Esophagus muscularis mucosa (tissue), 4 donors: ENCODE measurements at regions not wholly inside any gene's neighbourhood (a gene's known extent, or its start where the extent isn't known, plus 50 kb on each side); places are given as distances from the start of the nearest gene placed in this dataset.

Experiments used
- DNase-seq: peaks from one replicate; pipeline ENCODE4 v3.0.0-alpha.2; 2017; ENCODE audit errors: extremely low spot score
- H3K27ac ChIP-seq, 4 donors: fragments of 200-600 bp; sonication (generic); replicated peaks in 1 of 4; 1 replicate in 3 of 4; 2 replicates in 1 of 4; pipeline ENCODE4 v1.5.1; 2016 to 2019; ENCODE audit warnings: mild to moderate bottlenecking in 1 of 4
- H3K27me3 ChIP-seq, 4 donors: fragments of 200-600 bp; sonication (generic); one replicate each; pipeline versions ENCODE4 v1.5.1 to v1.6.0; 2016 to 2019
- H3K36me3 ChIP-seq, 4 donors: fragments of 200-600 bp; sonication (generic); one replicate each; pipeline ENCODE4 v1.5.1; 2016 to 2019
- H3K4me1 ChIP-seq, 4 donors: fragments of 200-600 bp; sonication (generic); one replicate each; pipeline ENCODE4 v1.5.1; 2016 to 2019
- H3K4me3 ChIP-seq, 4 donors: fragments of 200-600 bp; sonication (generic); 1 replicate in 2 of 4; 2 replicates in 2 of 4; pipeline ENCODE4 v1.5.1; 2016 to 2019; ENCODE audit warnings: mild to moderate bottlenecking in 4 of 4, moderate library complexity in 1 of 4
- H3K9me3 ChIP-seq, 4 donors: fragments of 200-600 bp; sonication (generic); 1 replicate in 3 of 4; 2 replicates in 1 of 4; pipeline ENCODE4 v1.5.1; 2016 to 2019
- CTCF ChIP-seq, 3 experiments: fragments of 200-600 bp in 2 of 3; fragments of 450-650 bp in 1 of 3; sonication (generic) in 2 of 3; IDR thresholded peaks; one replicate each; pipeline ENCODE4 v1.5.1; 2017 to 2019; ENCODE audit warnings: antibody characterized with exemption in 3 of 3, mild to moderate bottlenecking in 2 of 3, moderate library complexity in 1 of 3
- EP300 ChIP-seq: sonication (generic); formaldehyde crosslinking; IDR thresholded peaks from one replicate; pipeline ENCODE4 v1.6.1; 2017; ENCODE audit warnings: antibody characterized with exemption
- POLR2A ChIP-seq: fragments of 450-650 bp; IDR thresholded peaks from one replicate; pipeline ENCODE4 v1.6.1; 2017; ENCODE audit warnings: antibody characterized with exemption, moderate library complexity, mild to moderate bottlenecking, low read depth
- POLR2AphosphoS5 ChIP-seq, 2 donors: sonication (generic); formaldehyde crosslinking; IDR thresholded peaks; one replicate each; pipeline ENCODE4 v1.6.1; 2017; ENCODE audit warnings: antibody characterized with exemption in 2 of 2
- WGBS: methylation state at CpG from one replicate; pipeline ENCODE4 v1.1.5; 2018; 5-methylcytosine and 5-hydroxymethylcytosine counted together
- intact Hi-C: fragments of 100-400 bp; cut with DNase I; formaldehyde crosslinking; loops from one replicate; pipeline ENCODE4 v1.15.1; 2023

GRCh38 chr15:47293466-47294162 lies 423.7 kb upstream of the SEMA6D start:
- no peaks in the 10 kb centered on the region for H3K27me3 ChIP-seq
- no peak overlapping the region for H3K4me3 ChIP-seq
- H3K4me1 ChIP-seq: peaks cover 3 to 40% (median 23%) of the 10 kb centered on the region in 4 donors
- H3K27ac ChIP-seq: peak overlapping the region in 2 of 4 donors; percentile 45 to 61
- H3K36me3 ChIP-seq: no peaks in the 10 kb centered on the region
- H3K9me3 ChIP-seq: no peaks in the 10 kb centered on the region
- no peak for TF ChIP-seq CTCF (IDR thresholded peaks at IDR 0.05)
- peak; percentile 29 to 37 for TF ChIP-seq POLR2AphosphoS5 (IDR thresholded peaks at IDR 0.05)
- no peak for TF ChIP-seq EP300
- WGBS: 25% methylated on average over 6 of the region's 6 CpGs
- intact Hi-C loops: no loop called here
- DNase-seq: no peak

- no peak for DNase-seq
- WGBS: 68% methylated on average over 3 of the region's 3 CpGs
- no peaks in the 10 kb centered on the region for H3K27me3 ChIP-seq
- peaks cover 3 to 40% (median 23%) of the 10 kb centered on the region in 4 donors for H3K4me1 ChIP-seq
- H3K27ac ChIP-seq: no peak overlapping the region
- H3K9me3 ChIP-seq: no peaks in the 10 kb centered on the region
- no peak for TF ChIP-seq POLR2A
- no peak for TF ChIP-seq CTCF (IDR thresholded peaks at IDR 0.05)
- TF ChIP-seq EP300: no peak
- no peak for TF ChIP-seq POLR2AphosphoS5 (IDR thresholded peaks at IDR 0.05)
- no peak overlapping the region for H3K4me3 ChIP-seq
- intact Hi-C loops: no loop called here
- no peaks in the 10 kb centered on the region for H3K36me3 ChIP-seq
Measured at GRCh38 chr15:47294765-47295259, 422.5 kb upstream of the SEMA6D start.

- WGBS: 84% methylated on average over 4 of the region's 4 CpGs
- DNase-seq: no peak
- intact Hi-C loops: no loop called here
Measured at GRCh38 chr15:47296881-47297280, 420.4 kb upstream of the SEMA6D start.

GRCh38 chr15:47299846-47300434 lies 417.4 kb upstream of the SEMA6D start:
- WGBS: 80% methylated on average over 5 of the region's 5 CpGs
- intact Hi-C loops: no loop called here
- TF ChIP-seq POLR2AphosphoS5 (IDR thresholded peaks at IDR 0.05) (no peak), EP300 (no peak), POLR2A (no peak)
- H3K4me3 ChIP-seq: no peak overlapping the region
- no peak overlapping the region for H3K27ac ChIP-seq
- no peaks in the 10 kb centered on the region for H3K27me3 ChIP-seq
- H3K4me1 ChIP-seq: peaks cover 0 to 13% (median 5%) of the 10 kb centered on the region in 4 donors
- no peaks in the 10 kb centered on the region for H3K36me3 ChIP-seq
- no peaks in the 10 kb centered on the region for H3K9me3 ChIP-seq
- DNase-seq: no peak

More at GRCh38 chr15:47296881-47297280, 420.4 kb upstream of the SEMA6D start:
- peaks cover 3 to 40% (median 23%) of the 10 kb centered on the region in 4 donors for H3K4me1 ChIP-seq
- H3K36me3 ChIP-seq: no peaks in the 10 kb centered on the region
- no peak for TF ChIP-seq CTCF (IDR thresholded peaks at IDR 0.05)
- no peak for TF ChIP-seq EP300
- no peak for TF ChIP-seq POLR2A
- TF ChIP-seq POLR2AphosphoS5 (IDR thresholded peaks at IDR 0.05): no peak
- no peak overlapping the region for H3K27ac ChIP-seq
- H3K9me3 ChIP-seq: no peaks in the 10 kb centered on the region
- no peaks in the 10 kb centered on the region for H3K27me3 ChIP-seq
- no peak overlapping the region for H3K4me3 ChIP-seq

GRCh38 chr15:47300596-47300995 lies 416.7 kb upstream of the SEMA6D start:
- no peak overlapping the region for H3K27ac ChIP-seq
- H3K27me3 ChIP-seq: no peaks in the 10 kb centered on the region
- H3K36me3 ChIP-seq: no peaks in the 10 kb centered on the region
- intact Hi-C loops: no loop called here
- peaks cover 0 to 7% (median 2%) of the 10 kb centered on the region in 4 donors for H3K4me1 ChIP-seq
- TF ChIP-seq EP300 (no peak), CTCF (IDR thresholded peaks at IDR 0.05) (no peak), POLR2AphosphoS5 (IDR thresholded peaks at IDR 0.05) (no peak), POLR2A (no peak)
- H3K4me3 ChIP-seq: no peak overlapping the region
- no peaks in the 10 kb centered on the region for H3K9me3 ChIP-seq
- no peak for DNase-seq
